Ramos (cell line): ENCODE measurements at regions not wholly inside any gene's neighbourhood (a gene's known extent, or its start where the extent isn't known, plus 50 kb on each side); places are given as distances from the start of the nearest gene placed in this dataset.

Source experiments
- in situ Hi-C: fragments of 300-500 bp; cut with MboI; formaldehyde crosslinking; loops from one replicate; pipeline ENCODE4 v1.14.3; 2022; ENCODE audit warnings: low sequenced_read_pairs; ENCODE audit not compliant: unreplicated experiment

GRCh38 chr16:86171329-86171728 is 272.4 kb downstream of the IRF8 start:
- in situ Hi-C loops, result no loop called here

GRCh38 chr16:86175816-86176215 is 276.9 kb downstream of the IRF8 start:
- in situ Hi-C loops, result no loop called here

GRCh38 chr16:86176462-86176861 is 277.5 kb downstream of the IRF8 start:
- in situ Hi-C loops, result no loop called here

GRCh38 chr16:86180244-86180643 is 281.3 kb downstream of the IRF8 start:
- in situ Hi-C loops, result no loop called here

- in situ Hi-C loops, result no loop called here
These were observed 281.8 kb downstream of the IRF8 start for GRCh38 chr16:86180780-86181179.

- in situ Hi-C loops, result no loop called here
These were observed 282.6 kb downstream of the IRF8 start for GRCh38 chr16:86181526-86181925.

GRCh38 chr16:86184185-86184584 is 285.2 kb downstream of the IRF8 start:
- in situ Hi-C loops, result no loop called here

GRCh38 chr16:86185089-86185488 is 286.1 kb downstream of the IRF8 start:
- in situ Hi-C loops, result no loop called here

GRCh38 chr16:86186313-86186712 is 287.4 kb downstream of the IRF8 start:
- in situ Hi-C loops, result no loop called here

- in situ Hi-C loops, result no loop called here
These were observed 291.0 kb downstream of the IRF8 start for GRCh38 chr16:86189934-86190333.

GRCh38 chr16:86191663-86192062 is 292.7 kb downstream of the IRF8 start:
- in situ Hi-C loops, result no loop called here

- in situ Hi-C loops, result no loop called here
These were observed 294.7 kb downstream of the IRF8 start for GRCh38 chr16:86193528-86194193.

GRCh38 chr16:86195863-86196630 is 297.1 kb downstream of the IRF8 start:
- in situ Hi-C loops, result no loop called here

- in situ Hi-C loops, result no loop called here
These were observed 297.9 kb downstream of the IRF8 start for GRCh38 chr16:86196687-86197391.

- in situ Hi-C loops, result no loop called here
These were observed 299.5 kb downstream of the IRF8 start for GRCh38 chr16:86198206-86199118.

GRCh38 chr16:86199182-86199581 is 300.2 kb downstream of the IRF8 start:
- in situ Hi-C loops, result no loop called here

GRCh38 chr16:86199871-86200695 is 301.1 kb downstream of the IRF8 start:
- in situ Hi-C loops, result no loop called here

- in situ Hi-C loops, result no loop called here
These were observed 301.8 kb downstream of the IRF8 start for GRCh38 chr16:86200722-86201121.

- in situ Hi-C loops, result no loop called here
These were observed 302.8 kb downstream of the IRF8 start for GRCh38 chr16:86201746-86202145.
